HL-60 (cell line): ENCODE measurements at regions not wholly inside any gene's neighbourhood (a gene's known extent, or its start where the extent isn't known, plus 50 kb on each side); places are given as distances from the start of the nearest gene placed in this dataset.

ENCODE experiments used
- CTCF ChIP-seq: IDR thresholded peaks from one replicate; pipeline ENCODE4 v1.5.1; 2011; ENCODE audit warnings: low read length, control low read depth, inconsistent platforms; ENCODE audit not compliant: insufficient read depth
- GABPA ChIP-seq: IDR thresholded peaks from 2 replicates; pipeline ENCODE4 v1.6.1; 2012; ENCODE audit warnings: low read depth
- POLR2AphosphoS5 ChIP-seq: IDR thresholded peaks from 2 replicates; pipeline ENCODE4 v1.6.1; 2012; ENCODE audit warnings: low read depth
- TF ChIP-seq, protein P1 (sequence below): IDR thresholded peaks from 2 replicates; pipeline ENCODE4 v1.6.1; 2012; ENCODE audit warnings: low read depth; ENCODE audit not compliant: insufficient replicate concordance

DNA sequence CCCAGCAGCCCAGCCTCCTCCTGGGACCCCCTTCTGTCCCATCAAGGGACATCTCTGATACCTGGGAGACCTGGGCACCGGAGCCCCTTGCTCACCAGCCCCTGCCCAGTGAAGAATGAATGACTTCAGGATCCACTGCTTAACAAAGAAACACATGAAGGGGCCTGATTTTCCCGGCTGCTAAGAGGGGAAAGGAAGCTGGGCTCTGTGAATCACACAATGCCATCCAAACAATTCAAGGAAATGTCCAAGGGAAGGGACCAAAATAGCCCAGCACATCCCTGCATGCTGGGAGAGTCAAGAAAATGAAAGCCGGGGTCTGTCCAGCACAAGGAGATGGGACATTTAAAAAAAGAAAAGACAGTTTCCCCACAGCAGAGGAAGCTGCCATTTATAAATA is 128.7 kb upstream of the JCAD start:
- TF ChIP-seq POLR2AphosphoS5 = no peak
- TF ChIP-seq CTCF = no peak
- TF ChIP-seq, protein P1, sequence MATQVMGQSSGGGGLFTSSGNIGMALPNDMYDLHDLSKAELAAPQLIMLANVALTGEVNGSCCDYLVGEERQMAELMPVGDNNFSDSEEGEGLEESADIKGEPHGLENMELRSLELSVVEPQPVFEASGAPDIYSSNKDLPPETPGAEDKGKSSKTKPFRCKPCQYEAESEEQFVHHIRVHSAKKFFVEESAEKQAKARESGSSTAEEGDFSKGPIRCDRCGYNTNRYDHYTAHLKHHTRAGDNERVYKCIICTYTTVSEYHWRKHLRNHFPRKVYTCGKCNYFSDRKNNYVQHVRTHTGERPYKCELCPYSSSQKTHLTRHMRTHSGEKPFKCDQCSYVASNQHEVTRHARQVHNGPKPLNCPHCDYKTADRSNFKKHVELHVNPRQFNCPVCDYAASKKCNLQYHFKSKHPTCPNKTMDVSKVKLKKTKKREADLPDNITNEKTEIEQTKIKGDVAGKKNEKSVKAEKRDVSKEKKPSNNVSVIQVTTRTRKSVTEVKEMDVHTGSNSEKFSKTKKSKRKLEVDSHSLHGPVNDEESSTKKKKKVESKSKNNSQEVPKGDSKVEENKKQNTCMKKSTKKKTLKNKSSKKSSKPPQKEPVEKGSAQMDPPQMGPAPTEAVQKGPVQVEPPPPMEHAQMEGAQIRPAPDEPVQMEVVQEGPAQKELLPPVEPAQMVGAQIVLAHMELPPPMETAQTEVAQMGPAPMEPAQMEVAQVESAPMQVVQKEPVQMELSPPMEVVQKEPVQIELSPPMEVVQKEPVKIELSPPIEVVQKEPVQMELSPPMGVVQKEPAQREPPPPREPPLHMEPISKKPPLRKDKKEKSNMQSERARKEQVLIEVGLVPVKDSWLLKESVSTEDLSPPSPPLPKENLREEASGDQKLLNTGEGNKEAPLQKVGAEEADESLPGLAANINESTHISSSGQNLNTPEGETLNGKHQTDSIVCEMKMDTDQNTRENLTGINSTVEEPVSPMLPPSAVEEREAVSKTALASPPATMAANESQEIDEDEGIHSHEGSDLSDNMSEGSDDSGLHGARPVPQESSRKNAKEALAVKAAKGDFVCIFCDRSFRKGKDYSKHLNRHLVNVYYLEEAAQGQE = no peak
- TF ChIP-seq GABPA = no peak
